HG03442 (cell line): ENCODE measurements at regions not wholly inside any gene's neighbourhood (a gene's known extent, or its start where the extent isn't known, plus 50 kb on each side); places are given as distances from the start of the nearest gene placed in this dataset.

Experiments
- ATAC-seq: cut with Tn5 transposase; IDR thresholded peaks from one replicate; pipeline ENCODE4 v1.9.1; 2021; ENCODE audit warnings: mild to moderate bottlenecking, moderate library complexity; ENCODE audit not compliant: unreplicated experiment

DNA sequence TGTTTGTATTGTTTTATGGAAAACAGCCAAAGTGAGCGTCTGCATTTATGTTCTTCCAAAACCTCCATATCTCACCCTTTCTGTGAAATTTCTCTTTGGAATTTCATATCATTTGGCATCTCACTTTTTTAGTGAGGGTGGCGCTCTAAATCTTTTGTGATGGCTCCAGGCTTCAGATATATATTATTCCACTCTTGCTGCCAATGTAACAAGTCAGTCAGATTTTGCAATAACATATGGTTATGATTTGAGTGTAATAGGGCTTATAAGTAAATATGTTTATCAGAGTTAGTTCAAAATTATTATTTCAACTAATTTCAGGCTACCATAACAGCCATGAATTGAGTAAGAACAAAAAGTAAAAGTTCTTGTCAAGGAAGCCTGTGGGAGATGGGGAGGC lies 314.7 kb downstream of the PDGFC start:
- ATAC-seq: no peak

DNA sequence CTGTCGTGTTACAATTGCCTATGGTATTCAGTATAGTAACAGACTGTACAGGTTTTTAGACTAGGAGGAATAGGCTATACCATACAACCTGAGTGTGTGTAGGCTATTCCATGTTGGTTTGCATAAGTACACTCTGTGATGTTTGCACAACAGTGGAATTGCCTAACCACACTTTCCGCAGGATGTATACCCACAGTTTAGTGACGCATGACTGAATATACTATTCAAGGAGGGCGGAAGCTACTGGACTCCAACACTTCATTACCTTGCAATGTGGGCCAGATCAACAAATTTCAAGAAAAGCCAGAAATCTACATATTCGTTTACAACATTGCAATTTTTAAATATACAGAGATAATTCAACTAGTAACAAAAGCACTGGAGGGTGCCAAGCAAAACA lies 317.2 kb downstream of the PDGFC start:
- no peak for ATAC-seq

DNA sequence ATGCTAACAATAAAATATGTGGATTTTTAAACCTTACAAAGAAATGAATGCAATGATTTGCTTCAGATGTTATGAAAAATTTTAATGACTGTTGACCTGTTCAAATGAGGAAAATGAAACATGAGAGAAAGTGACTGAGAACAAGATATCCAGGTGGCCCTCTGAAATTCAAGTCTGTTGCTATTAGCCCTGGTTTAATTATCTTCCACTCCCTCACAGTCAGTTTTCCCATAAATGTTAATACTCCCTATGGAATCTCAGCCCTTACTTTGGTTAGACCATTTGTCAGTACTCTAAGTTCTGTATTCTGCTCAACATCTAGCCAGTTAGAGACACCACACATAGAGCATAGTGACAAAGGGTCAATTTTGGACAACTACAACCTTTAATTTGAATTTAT lies 327.8 kb downstream of the PDGFC start:
- no peak for ATAC-seq

GRCh38 chr4:156642161-156642560 lies 329.4 kb downstream of the PDGFC start:
- ATAC-seq: no peak

DNA sequence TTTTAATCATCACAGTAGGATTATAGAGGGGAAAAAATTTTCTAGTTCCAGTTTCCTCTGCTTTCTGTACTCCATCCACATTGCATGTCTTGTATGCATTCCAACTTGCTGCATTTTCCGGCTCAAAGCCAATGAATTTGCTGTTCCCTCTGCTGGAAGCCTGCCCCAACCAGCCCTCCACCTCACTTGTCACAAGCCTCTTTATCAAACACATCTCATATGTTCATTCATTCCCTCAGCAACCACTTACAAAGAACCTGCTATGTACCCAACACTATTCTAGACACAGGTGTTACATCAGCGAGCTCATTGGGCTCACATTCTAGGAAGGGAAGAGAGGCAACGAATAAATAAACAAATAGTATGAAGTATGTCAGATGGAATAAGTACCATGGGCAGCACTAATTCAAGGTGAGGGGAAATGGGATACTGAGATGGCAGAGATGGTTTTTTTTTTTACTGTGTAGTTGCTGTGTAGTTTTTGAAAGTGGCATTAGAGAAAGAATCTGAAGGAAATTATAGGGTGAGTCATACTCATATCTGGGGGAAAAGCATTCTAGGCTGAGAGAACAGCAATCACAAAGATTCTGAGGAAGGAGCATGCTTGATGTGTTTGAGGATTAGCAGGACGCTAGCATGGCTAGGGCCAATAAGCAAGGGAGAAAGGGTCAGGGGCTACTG lies 332.5 kb downstream of the PDGFC start:
- ATAC-seq: no peak

DNA sequence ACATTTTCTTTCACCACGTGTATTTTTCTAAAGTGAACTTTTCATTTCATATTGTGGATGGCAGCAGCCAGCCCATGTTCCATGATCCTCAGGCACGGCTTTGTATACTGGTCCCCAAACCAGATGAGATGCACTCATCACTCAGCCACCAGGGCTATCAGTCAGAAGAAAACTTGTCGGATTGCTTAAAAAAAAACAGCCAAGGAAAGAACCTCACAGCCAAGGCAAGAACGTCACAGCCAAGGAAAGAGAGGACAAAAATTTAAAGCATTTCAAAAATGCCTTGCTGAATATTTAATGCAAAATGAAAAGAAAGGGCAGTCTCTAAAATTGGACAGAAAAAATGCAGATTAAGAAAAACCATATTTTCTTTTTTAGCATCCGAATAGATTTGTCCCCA lies 333.3 kb downstream of the PDGFC start:
- ATAC-seq: no peak

GRCh38 chr4:156636381-156636780 lies 335.2 kb downstream of the PDGFC start:
- ATAC-seq: no peak

- no peak for ATAC-seq
Observed at GRCh38 chr4:156635051-156635450, 336.5 kb downstream of the PDGFC start.

DNA sequence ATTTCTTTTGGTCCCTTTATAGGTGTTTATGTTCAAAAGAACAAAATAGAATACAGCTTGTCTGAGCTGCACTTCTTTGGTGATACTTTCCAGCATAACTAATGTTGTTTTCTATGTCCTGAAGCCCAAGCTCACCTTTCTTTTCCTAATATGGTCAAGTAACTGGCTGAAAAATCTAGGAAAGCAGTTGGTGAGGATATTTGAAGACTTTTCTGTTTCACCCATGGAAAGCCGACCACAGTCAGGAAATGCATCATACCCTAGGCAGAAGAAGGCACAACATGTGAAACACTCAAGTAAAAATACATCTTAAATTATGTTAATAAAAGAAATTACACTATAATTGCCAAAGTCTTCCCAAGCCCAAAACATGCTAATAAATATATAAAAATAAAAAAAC lies 337.0 kb downstream of the PDGFC start:
- ATAC-seq: no peak

GRCh38 chr4:156633847-156634246 lies 337.8 kb downstream of the PDGFC start:
- ATAC-seq: no peak

GRCh38 chr4:156628858-156629257 lies 342.7 kb downstream of the PDGFC start:
- no peak for ATAC-seq

GRCh38 chr4:156623376-156623775 lies 348.2 kb downstream of the PDGFC start:
- no peak for ATAC-seq

- ATAC-seq: no peak
Observed at GRCh38 chr4:156620786-156621185, 350.8 kb downstream of the PDGFC start.

DNA sequence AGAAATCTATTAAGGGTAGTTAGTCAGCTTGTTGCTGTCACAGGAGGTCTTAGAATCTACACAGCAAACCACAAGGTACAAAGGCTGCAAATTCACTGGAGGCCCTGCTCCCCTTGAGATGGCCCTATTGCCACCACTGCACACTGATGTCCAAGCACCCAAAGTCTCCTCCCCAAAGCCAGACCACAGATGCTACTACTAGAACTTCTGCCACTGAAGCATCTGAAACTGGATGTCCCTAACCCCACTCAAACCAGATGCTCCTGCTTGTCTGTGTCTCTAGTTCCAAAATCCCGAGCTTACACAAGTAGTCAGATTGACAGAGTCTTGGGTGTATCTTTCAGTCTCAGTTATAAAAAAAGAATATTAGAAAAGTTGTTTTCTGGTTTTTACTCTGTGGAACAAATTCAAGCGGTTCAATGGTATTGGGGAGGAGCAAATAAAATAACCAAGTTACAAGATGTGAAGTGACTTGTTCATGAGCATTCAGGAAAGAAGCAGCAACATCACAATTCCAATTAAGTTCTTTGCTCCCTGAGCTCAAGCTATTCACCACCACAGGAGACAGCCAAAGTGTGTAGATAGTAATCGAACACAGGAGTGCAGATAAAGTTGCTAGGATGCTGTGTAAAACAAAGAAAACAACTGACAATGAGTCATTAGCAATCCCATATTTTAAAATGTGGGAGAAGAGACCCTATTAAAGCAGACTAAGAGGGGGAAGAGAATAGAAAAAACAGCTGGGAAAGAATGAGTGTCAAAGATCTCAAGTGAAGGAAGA lies 352.3 kb downstream of the PDGFC start:
- no peak for ATAC-seq

GRCh38 chr4:156615066-156615531 lies 356.5 kb downstream of the PDGFC start:
- ATAC-seq: no peak

DNA sequence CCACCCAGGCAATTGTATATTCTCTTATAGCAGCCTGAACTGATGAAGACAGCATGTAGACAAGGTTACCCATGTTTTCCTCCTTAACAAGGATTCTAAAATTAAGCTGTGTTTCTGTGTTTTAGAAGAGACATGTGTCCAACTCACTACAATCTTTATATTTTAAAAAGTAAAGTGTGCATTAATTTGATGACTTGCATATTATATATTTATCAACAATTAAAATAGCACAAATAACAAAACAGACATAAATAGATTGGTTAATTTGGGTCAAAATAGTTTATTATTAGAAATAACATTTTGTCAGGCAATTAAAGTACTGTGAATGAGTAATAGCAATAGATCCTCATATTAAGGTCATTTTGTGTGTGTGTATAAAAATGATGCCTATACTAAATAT lies 357.1 kb downstream of the PDGFC start:
- no peak for ATAC-seq

GRCh38 chr4:156609421-156609820 lies 362.2 kb downstream of the PDGFC start:
- ATAC-seq: no peak

DNA sequence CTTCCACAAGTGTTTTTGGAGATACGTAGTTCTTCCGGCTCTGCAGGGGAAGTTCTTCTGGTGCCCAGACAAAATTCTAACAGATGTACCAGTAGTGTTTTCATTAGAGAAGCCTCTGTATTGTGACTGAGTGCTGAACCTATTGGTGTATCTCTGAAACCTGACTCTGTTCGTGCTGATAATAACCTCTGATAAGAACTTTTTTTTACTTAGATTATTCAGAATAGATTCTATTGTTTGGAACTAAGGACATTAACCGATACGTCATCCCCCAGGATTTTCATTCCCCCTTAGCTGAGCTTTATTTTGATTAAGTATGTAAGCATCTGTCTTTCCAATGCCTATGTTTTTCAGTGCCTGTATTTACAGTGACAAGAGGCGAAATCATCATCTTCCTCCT lies 362.9 kb downstream of the PDGFC start:
- ATAC-seq: no peak

DNA sequence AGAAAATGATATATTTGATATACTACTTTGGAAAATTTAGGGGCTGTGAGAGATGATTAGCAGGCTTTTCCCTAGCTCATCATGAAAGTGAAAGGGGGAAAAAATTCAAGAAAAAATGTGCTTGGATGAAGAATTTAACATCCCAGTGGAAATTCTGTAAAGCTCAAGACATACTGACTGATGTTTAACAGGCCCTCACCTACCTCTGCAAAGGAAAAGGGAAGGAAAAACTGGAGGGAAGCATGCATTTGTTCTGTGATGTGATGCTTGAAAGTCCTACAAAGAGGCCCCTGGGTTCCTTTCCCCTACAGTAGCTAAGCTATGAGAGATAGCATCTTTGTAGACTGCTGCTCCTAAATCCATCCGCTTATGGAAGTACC lies 364.1 kb downstream of the PDGFC start:
- no peak for ATAC-seq

DNA sequence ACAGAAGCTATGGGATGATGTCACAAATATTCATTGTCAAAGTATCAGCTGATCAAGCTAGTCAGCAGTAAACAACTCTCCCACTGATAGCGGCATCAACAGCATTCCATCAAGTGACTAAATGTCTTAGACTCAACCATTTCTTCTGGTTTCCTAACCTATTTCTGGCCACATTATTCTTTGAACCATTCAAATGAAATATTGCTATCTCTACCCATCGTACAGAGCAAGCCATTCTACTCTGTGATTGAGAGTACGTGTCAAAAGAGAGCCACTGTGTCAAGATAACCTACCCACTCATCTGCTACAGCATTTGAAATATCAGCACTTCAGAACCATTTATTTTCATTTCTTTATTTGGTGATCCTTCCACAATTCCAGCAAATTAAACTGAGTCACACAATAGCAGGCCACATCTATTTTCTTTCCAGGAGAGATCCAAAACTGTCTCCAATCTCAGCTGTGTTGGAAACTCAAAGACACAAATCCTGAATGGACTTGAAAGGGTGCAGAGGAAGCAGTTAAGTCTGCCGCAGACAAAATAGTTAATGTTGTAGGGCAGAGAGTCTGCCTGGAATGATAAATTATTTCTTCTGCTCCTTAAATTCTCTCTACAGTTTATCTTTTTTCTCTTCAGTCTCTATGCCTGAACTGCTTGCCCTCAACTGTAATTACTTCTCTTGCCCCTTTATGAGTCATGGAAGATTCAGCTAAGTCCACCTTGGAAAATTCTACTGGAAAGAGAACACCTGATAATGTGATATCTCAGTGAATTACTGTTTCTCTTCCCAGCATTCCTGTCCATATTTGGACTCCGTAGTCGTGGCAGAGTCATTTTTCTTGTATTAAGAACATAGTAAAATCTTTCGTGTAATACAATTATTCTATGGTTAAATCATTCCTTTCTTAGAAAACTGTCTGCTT lies 364.8 kb downstream of the PDGFC start:
- no peak for ATAC-seq

- no peak for ATAC-seq
Observed at GRCh38 chr4:156598138-156598681, 373.4 kb downstream of the PDGFC start.
